ENCODE measurements at regions not wholly inside any gene's neighbourhood (a gene's known extent, or its start where the extent isn't known, plus 50 kb on each side); places are given as distances from the start of the nearest gene placed in this dataset.
"Not testable (repeated sequence)": the region's sequence is repeated elsewhere in the genome, so short reads cannot be mapped to it uniquely, and the experiment has no call there.

DNA sequence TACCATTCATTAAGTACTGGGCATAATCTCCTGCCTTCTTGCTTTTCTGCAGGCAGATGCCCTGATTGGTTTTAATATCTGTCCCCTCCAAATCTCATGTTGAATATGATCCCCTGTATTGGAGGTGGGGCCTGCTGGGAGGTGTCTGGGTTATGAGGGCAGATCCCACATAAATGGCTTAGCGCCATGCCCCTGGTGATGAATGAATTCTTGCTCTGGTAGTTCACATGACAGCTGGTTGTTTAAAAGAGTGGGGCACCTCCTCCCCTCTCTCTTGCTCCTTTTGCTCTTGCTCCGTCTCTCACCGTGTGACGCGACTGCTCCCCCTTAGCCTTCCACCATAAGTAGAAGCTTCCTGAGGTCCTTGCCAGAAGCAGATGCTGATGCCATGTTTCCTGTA, 564.0 kb upstream of the BRINP1 start:
- DNase-seq (ENCODE audit: low read depth in 2 of 2) = no peak

DNA sequence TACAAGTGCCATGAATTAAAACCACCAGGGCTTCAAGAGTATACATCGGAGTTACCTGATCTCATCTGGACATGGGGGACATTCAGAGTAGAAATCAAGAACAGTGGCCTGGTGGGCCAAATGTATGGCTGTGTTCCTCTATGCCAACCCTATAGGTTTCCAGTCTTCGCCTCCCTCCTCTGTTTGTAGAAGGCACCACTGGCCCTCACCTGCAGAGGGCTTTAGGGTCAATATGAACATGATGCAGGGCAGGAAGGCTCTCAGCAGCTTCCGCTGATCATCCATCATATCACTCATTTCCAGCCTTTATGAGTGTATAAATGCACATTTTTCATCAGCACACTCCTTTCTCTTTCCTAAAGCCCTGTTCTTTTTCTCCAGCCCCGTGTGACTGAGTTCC, 555.5 kb upstream of the BRINP1 start:
- DNase-seq (ENCODE audit: low read depth in 2 of 2) = no peak

DNA sequence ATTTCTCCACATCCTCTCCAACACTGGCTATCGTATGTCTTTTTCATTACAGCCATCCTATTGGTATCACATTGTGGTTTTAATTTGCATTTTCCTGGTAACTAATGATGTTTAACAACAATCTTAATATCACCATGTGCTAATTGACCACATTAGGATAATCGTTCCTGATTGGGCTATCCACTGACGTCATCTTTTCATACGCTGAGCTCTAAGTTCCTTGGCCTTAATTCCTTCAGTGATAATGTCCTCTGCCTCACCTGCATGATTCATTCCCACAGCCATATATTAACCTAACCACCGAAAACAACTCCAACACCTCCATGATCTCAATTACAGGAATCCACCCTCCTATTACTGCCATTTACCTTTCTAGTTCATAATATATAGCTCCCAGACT, 547.9 kb upstream of the BRINP1 start:
- DNase-seq (ENCODE audit: low read depth in 2 of 2) = no peak

DNA sequence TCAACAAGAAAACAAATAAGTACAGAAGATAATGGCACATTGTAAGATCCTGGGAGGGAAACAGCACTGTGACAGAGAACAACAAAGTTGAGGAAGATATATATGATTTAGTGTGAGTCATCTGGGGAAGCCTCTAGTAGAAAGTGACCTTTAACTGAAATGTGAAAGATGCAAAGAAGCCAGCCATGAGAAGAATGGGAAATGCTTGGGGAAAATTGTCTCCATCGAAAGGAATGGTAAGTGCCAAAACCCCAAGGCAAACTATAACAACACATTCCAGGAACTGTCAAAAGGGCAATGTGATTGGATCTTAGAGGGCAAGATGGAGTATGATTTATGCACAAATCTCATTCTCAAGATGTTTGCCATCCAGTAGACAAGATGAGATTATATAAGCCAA, 537.8 kb upstream of the BRINP1 start:
- no peak for DNase-seq (ENCODE audit: low read depth in 2 of 2)

DNA sequence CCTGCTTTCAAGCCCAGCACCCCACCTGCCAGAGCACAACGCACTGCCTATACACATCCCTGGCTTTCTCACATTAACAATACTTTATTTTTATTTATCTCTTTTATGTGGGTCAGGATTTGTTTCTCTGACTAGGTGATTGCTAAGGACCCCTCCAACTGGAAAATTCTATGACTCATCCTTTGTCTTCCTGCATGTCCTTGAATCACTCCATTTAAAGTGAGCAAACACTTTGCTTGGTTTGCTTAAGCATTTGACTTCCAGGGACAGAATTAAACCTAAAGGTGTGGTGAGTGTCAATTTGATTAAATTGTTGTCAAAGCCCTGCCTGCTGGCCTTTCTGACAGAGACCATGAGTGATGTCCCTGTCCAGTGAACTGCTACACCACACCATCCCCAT, 536.5 kb upstream of the BRINP1 start:
- DNase-seq (ENCODE audit: low read depth in 2 of 2) = no peak

DNA sequence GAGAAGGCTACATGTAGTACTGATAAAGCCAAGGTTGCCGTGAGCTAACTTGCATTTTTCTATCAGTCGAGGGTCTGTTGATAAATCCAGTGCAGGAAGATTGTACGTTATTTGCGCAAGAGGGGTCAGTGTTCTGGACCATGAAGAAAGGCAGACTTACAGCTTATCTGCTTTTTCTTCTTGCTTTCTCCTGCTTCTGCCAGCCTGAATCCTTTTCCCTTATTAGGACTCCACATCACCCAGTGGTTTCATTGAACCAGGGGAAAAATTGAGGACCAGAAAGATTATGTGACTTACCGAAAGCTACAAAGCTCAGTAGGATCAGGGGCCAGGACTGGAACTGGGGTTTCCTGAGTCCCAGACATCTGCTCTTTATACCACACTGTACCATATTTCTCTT, 534.6 kb upstream of the BRINP1 start:
- no peak for DNase-seq (ENCODE audit: low read depth in 2 of 2)

DNA sequence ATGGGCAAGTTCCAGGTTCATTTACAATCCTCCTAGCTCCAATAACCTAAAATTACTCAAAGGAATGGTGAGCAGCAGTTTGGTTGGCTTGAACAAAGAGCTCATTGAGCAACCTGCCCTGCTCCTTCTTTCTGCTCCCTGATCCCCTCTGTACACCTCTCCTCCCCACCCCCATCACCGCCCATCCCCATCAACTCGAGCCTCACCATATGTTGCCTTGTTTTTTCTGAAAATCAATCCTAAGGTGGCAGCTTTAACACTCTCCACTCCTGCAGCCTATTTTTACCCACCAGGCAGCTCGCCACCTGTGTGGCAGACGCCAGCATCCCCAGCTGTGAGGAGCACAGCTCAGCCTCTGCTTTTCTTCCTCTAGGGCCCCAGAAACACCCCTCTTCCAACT, 533.4 kb upstream of the BRINP1 start:
- DNase-seq (ENCODE audit: low read depth in 2 of 2) = no peak

DNA sequence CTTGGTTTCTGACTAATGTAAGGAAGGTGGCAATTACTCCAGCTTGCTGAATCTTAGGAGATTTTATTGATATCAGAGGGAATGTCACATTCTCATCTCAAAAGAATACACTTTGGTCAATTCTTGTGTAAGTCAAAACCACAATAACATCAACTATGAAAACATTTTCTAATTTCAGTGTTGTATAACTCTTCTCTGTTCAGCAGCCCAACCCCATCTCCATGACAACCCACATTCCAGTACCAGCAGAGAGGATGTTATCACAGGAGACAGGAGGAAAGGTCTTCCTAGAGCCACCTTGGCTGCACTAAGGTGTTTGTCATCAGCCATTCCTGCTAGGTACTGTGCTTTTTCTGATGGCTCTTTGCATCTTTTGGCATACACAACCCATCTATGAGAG, 529.1 kb upstream of the BRINP1 start:
- DNase-seq (ENCODE audit: low read depth in 2 of 2) = no peak

DNA sequence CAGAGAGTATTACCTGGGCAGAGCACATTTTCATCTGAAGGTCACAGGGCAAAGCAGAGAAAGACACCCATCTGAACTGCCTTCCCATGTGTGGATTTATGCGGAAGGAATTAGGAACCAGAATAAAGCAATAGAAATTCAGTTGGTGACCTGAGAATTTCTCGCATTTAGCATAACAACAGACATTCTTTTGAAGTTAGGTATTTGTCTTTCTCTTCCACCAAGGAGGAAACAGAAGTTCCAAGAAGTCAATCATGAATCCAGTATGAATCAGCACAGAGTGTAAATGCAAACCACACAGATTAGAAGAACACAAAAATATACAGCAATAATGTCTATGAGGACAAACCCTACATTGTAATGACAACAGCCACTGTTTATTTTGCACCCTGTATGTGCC, 515.2 kb upstream of the BRINP1 start:
- no peak for DNase-seq (ENCODE audit: low read depth in 2 of 2)

DNA sequence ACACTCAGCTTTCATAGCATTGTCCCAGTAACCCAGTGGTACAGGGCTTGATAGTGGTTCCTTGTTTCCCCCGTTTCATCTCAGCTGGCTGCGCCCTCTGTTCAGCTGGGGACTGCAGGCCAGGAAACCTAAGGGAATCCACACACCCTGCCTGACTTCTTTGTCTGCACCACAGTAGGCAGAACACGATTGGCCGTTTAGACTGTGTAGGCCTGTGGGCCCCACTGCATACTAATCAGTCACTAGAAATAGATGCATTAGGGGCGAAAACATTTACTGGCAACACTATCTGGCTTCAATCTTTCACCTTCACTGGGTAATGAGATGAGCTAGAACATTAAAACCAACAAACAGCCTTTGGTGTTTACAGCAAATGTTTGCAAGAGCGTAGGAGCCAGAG, 512.7 kb upstream of the BRINP1 start:
- no peak for DNase-seq (ENCODE audit: low read depth in 2 of 2)

DNA sequence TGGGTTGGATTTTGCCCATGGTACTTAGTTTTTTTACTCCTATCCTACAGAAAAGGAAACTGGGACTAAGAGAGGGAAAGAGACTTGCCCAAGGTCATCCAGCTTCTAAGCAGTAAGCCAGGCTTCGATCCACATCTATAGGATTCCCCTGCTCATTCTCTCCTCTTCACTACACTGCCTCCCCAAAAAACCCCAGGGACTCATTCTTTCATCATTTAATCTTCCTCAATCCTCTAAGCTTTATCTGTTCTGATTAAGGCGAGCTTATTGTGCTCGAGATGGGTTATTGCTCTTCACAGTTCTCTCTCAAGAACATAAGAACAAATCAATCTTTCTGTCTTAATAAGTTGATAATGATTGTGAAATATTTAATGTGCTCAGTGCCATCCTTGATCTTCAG, 511.1 kb upstream of the BRINP1 start:
- DNase-seq (ENCODE audit: low read depth in 2 of 2) = no peak

DNA sequence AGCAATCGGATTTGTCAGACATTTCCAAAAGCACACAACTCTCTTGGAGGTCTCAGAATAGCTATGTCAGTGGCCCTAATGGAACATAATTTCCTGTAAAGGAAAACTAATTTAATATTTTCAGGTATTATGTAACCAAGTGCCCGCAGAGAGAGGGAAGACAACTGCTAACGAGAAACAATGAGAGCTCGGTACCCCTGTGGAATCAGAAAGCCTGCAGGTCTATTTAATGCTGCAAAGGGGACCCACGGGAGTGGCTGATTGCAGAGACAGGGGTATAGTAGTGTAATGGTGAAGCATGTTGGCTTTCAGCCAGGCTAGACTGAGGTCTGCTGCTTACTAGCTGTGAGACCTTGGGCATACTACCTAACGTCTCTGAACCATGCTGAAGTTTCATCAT, 508.1 kb upstream of the BRINP1 start:
- no peak for DNase-seq (ENCODE audit: low read depth in 2 of 2)

DNA sequence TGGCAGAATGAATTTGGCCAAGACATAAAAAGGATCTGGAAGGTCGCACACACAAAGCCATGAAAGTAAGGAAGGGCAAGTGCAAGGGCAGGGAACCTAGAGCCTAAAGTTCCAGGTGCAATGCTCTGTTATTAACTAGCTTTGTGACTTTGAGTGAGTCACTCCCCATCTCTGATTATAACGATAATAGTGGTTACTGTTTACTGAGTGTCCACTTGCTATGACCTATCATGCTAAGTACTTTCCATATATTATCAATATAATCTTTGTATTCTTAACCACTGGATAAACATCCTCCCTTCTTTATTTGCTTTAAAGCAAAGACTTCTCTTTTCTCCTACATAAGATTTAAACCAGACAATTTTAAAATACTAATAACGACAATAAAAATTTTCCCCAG, 504.6 kb upstream of the BRINP1 start:
- no peak for DNase-seq (ENCODE audit: low read depth in 2 of 2)

DNA sequence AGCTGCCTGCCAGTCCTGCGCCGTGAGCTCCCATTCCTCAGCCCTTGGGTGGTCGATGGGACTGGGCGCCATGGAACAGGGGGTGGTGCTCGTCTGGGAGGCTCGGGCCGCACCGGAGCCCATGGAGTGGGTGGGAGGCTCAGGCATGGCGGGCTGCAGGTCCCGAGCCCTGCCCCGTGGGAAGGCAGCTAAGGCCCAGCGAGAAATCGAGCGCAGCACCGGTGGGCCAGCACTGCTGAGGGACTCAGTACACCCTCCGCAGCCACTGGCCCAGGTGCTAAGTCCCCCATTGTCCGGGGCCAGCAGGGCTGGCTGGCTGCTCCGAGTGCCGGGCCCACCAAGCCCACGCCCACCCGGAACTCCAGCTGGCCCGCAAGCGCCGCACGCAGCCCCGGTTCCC, 501.0 kb upstream of the BRINP1 start:
- DNase-seq (ENCODE audit: low read depth in 2 of 2) = not testable (repeated sequence)

DNA sequence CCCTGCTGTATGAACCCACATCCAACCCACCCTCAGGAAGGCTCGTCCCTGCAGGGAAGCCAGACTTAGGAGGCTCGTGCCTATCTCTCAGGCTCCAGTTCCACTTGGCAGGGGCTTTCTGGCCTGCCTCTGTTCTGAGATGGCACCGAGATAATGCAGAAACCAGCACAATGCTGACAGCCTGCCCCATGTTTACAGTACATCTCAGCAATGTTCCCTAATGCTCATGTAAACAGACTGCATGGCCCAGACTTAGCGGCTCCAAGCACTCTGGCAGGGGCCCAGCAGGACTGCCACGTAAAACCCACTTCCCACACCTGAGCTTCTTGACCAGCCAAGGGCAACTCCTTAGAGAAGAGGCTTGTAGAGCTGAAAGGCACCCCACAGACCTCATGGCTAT, 499.5 kb upstream of the BRINP1 start:
- DNase-seq (ENCODE audit: low read depth in 2 of 2) = no peak

DNA sequence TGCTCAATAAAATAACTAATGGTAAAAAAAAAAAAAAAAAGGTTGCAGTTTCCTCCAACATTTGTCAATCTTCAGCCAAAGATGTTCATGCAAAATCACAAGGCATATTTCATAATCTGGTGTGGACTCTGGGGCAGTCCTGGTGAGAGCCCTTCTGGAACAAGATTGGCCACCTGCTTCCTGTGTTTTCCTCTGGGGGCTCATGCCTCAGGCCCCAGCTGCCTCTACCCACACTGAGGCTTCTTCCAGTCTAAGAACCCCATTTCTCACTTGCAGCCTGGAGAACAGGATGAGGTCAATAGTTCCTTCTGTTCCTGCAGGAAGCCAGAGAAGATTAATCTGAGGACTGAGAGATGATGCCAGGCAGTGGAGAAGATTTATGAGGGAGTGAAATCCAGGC, 492.6 kb upstream of the BRINP1 start:
- DNase-seq (ENCODE audit: low read depth in 2 of 2) = no peak

DNA sequence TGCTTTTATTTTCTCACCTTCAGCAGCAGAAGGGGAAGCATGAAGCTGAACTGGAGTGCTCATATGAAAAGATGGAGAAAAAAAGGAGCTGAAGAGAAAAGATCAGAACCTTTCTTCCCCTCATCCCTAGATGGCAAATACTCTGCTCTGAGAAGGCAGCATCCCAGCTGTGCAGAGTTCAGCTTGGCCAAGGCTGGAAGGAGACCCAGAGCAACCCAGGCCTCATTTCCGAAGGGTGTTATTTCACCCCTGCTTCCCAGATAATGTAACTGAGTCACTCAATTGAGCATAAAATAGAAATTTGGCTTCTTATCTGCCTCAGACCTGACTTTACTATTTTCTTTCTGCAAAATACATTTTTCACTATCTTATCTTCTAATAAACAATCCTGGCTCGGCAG, 489.9 kb upstream of the BRINP1 start:
- no peak for DNase-seq (ENCODE audit: low read depth in 2 of 2)

DNA sequence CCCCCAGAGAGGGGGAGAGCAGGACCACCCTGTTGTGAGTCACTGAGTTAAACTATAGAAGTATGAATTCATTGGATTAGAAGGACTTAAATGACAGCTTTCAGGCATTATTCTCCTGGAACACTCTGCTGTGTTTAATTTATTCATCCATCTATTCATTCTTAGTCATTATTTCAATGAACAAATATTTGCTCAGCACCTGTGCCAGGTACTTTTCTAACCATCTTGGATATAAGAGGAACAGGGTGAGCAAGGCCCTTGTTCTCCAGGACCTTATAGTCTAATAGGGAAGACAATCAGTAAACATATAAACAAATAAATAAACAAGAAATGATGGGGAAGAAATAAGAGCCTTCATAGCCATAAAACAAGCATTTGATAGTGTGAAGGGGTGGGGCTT, 483.9 kb upstream of the BRINP1 start:
- DNase-seq (ENCODE audit: low read depth in 2 of 2) = no peak

DNA sequence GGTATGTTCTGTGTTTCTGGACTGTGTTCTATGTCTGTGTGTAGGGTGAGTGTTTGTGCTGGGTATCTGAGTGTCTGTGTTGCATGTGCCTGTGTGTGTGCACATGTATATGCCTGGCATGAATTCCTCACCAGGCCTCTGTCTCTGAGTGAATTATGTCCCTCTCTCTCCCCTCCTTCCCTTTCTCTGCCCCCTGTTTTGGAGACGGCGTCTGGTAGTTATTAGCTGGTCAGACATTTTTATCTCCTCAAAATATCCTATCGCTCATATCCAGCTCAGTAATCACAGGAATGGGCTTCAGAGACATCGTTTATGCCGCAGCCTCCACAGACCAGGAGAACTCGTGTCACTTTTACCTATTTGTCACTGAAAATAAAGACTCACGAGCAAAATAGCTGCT, 483.2 kb upstream of the BRINP1 start:
- no peak for DNase-seq (ENCODE audit: low read depth in 2 of 2)

DNA sequence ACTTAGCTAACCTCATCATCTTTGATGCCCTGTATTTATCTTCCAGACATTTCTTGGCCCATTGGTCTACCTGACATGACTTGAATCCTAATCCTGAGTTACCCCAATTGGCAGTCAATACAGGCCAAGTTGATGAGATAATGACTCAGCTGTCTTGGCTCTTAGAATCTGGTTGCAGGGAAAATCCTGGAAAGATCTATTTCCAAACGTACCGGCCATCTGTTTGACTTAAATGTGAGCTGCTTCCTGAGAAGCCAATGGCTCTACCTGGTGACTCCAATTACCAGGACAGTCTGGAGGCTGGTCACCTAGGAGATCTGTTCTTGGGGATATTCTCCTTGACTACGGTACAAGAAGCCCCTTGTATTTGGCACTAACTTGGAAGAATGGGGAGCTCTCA, 475.2 kb upstream of the BRINP1 start:
- DNase-seq (ENCODE audit: low read depth in 2 of 2) = no peak

DNA sequence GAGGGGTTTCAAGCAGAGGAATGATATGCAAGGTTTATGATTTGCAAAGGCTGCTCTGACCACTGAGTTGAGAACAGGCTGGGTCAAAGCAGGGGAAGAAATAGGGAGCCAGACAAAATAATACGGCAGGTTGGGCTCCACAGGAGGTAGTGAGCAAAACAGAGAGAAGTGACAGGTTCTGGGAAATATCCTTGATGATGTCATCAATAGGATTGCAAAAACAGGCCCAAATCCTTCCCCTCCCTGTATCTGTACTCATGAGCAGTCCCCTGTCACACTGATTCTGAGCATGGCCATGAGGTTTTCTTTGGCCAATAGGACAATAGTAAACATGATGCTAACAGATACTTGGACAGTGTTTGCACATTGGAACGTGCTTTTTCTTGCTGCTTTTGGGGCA, 471.8 kb upstream of the BRINP1 start:
- DNase-seq (ENCODE audit: low read depth in 2 of 2) = no peak

DNA sequence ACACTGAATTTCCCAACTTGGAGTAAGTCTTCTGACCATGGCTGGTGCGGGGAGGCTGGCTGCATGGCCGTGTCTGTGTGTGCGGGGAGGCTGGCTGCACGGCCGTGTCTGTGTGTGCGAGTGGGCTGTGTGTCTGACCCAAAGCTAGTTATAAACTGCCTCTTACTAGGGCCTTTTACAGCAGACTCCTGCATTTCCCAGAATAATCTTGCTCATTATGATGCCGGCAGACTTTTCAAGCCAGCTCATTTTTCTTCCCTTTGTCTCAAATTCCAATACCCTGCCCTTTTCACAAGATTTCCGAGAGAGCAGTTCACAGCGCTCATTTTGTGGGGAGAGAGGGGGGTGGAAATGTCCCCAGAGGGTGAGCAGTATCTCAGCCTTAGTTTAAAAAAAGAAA, 470.7 kb upstream of the BRINP1 start:
- DNase-seq (ENCODE audit: low read depth in 2 of 2) = no peak

DNA sequence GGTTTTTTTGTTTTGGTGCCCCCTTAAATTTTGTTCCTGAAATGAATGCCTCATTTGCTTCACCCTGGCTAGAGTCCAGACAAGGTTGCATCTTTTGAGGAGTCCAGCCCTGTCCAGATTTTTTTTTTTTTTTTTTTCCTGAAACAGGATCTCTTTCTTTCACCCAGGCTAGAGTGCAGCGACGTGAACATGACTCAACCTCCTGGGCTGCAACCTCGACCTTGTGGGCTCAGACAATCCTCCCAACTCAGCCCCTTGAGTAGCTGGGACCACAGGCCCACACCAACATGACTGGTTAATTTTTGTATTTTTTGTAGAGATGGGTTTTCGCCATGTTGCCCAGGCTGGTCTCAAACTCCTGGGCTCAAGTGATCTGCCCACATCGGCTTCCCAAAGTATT, 469.0 kb upstream of the BRINP1 start:
- no peak for DNase-seq (ENCODE audit: low read depth in 2 of 2)

DNA sequence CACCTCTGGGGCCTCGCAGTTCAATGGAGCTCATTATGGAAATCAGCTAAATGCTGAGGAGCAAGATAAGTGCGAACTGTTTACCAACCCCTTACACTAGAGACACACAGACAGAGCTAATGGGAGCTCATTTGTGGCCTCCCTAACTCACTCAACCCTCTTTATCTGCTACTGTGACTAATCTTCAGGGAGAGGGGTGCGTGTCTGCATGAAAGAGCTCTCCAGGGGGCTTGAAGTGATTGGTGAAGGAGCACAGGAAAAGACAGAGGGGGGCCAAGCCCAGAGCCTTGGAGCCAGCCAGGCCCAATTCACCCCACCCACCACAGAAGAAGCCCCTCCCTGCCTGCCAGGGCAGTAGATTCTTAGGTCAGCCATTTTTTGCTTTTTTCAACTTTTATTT, 466.8 kb upstream of the BRINP1 start:
- DNase-seq (ENCODE audit: low read depth in 2 of 2) = no peak

DNA sequence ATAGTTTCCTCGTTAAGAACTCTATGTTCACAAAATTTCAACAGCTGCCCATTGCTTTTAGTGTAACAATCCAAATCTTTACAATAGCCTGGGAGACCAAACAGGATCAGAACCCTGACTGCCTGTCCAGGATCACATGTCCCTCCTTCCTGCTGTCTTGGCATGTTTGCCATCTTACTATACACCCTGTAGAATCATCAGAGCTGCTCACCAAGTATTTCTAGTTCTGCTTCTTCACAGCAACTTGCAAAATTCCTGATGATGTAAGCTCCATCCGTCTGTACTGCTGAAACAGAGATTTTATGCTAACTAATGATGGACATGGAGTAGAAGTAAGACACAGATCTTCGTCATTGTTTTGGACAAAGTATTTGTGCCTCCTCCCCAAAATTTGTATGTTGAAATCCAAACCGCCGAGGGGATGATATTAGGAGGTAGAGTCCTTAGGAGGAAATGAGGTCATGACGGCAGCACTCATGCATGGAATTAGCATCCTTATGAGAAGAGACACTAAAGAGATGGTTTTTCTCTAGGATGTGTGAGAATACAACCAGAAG, 464.9 kb upstream of the BRINP1 start:
- no peak for DNase-seq (ENCODE audit: low read depth in 2 of 2)

Data from dermis microvascular lymphatic vessel endothelial cell (primary cell).